ENCODE measurements at regions not wholly inside any gene's neighbourhood (a gene's known extent, or its start where the extent isn't known, plus 50 kb on each side); places are given as distances from the start of the nearest gene placed in this dataset.

- TF ChIP-seq CTCF (IDR thresholded peaks at IDR 0.05) (no peak), ELF1 (IDR thresholded peaks at IDR 0.05) (no peak), EP300 (IDR thresholded peaks at IDR 0.05; ENCODE audit: borderline replicate concordance in 1 of 2, low read depth in 1 of 2, low read length in 1 of 2) (no peak), NRF1 (IDR thresholded peaks at IDR 0.05; ENCODE audit: low read depth, low read length) (no peak), EZH2phosphoT487 (IDR thresholded peaks at IDR 0.05; ENCODE audit: borderline replicate concordance, low read depth) (no peak), USF2 (IDR thresholded peaks at IDR 0.05; ENCODE audit: borderline replicate concordance, low read depth, low read length) (no peak), NFIC (IDR thresholded peaks at IDR 0.05; ENCODE audit: borderline replicate concordance) (no peak), GATA2 (CRISPR knock-in tag; IDR thresholded peaks at IDR 0.05) (no peak)
- TF ChIP-seq, protein P1, sequence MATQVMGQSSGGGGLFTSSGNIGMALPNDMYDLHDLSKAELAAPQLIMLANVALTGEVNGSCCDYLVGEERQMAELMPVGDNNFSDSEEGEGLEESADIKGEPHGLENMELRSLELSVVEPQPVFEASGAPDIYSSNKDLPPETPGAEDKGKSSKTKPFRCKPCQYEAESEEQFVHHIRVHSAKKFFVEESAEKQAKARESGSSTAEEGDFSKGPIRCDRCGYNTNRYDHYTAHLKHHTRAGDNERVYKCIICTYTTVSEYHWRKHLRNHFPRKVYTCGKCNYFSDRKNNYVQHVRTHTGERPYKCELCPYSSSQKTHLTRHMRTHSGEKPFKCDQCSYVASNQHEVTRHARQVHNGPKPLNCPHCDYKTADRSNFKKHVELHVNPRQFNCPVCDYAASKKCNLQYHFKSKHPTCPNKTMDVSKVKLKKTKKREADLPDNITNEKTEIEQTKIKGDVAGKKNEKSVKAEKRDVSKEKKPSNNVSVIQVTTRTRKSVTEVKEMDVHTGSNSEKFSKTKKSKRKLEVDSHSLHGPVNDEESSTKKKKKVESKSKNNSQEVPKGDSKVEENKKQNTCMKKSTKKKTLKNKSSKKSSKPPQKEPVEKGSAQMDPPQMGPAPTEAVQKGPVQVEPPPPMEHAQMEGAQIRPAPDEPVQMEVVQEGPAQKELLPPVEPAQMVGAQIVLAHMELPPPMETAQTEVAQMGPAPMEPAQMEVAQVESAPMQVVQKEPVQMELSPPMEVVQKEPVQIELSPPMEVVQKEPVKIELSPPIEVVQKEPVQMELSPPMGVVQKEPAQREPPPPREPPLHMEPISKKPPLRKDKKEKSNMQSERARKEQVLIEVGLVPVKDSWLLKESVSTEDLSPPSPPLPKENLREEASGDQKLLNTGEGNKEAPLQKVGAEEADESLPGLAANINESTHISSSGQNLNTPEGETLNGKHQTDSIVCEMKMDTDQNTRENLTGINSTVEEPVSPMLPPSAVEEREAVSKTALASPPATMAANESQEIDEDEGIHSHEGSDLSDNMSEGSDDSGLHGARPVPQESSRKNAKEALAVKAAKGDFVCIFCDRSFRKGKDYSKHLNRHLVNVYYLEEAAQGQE (IDR thresholded peaks at IDR 0.05; ENCODE audit: low read depth, low read length): no peak
Measured at GRCh38 chr3:146865175-146865755, 260.1 kb upstream of the PLSCR5 start.

All from SK-N-SH (cell line).